ENCODE measurements at regions not wholly inside any gene's neighbourhood (a gene's known extent, or its start where the extent isn't known, plus 50 kb on each side); places are given as distances from the start of the nearest gene placed in this dataset.
A peak's percentile ranks its signal among the peaks of the same experiment; 100 is the strongest.

- no peak for TF ChIP-seq CTCF (IDR thresholded peaks at IDR 0.05; ENCODE audit: control extremely low read depth, extremely low read depth)
- Histone ChIP-seq H3K9ac (ENCODE audit: insufficient read depth in 1 of 2, low read length in 2 of 2) (no peak overlapping the region), H3K4me3 (no peak overlapping the region), H3K27ac (ENCODE audit: low read depth in 1 of 2, low read length in 1 of 2) (no peak overlapping the region), H3K4me1 (ENCODE audit: control insufficient read depth in 5 of 5, insufficient read depth in 5 of 5, low read length in 5 of 5) (no peaks in the 10 kb centered on the region), H3K36me3 (ENCODE audit: control insufficient read depth in 4 of 4, insufficient read depth in 4 of 4, low read length in 4 of 4) (no peaks in the 10 kb centered on the region), H3K9me3 (ENCODE audit: control insufficient read depth in 4 of 4, insufficient read depth in 3 of 4, low read length in 3 of 4) (peaks cover 0 to 5% (median 0%) of the 10 kb centered on the region in 4 donors), H3K27me3 (ENCODE audit: control insufficient read depth in 3 of 3, insufficient read depth in 3 of 3, low read length in 2 of 3) (no peaks in the 10 kb centered on the region)
- DNase-seq (peak in 2 of 3 donors; percentile 3 to 42), ATAC-seq (ENCODE audit: insufficient read depth, low FRiP score) (no peak)
- 64 to 71% methylated on average over 3 of the region's 3 CpGs for WGBS, 2 donors
Observed at GRCh38 chr11:21814169-21814568, 378.7 kb upstream of the ANO5 start.

- Histone ChIP-seq H3K9me3 (ENCODE audit: control insufficient read depth in 4 of 4, insufficient read depth in 3 of 4, low read length in 3 of 4) (peaks cover 0 to 5% (median 0%) of the 10 kb centered on the region in 4 donors), H3K36me3 (ENCODE audit: control insufficient read depth in 4 of 4, insufficient read depth in 4 of 4, low read length in 4 of 4) (no peaks in the 10 kb centered on the region), H3K27me3 (ENCODE audit: control insufficient read depth in 3 of 3, insufficient read depth in 3 of 3, low read length in 2 of 3) (no peaks in the 10 kb centered on the region), H3K4me3 (no peak overlapping the region), H3K4me1 (ENCODE audit: control insufficient read depth in 5 of 5, insufficient read depth in 5 of 5, low read length in 5 of 5) (no peaks in the 10 kb centered on the region), H3K27ac (ENCODE audit: low read depth in 1 of 2, low read length in 1 of 2) (no peak overlapping the region), H3K9ac (ENCODE audit: insufficient read depth in 1 of 2, low read length in 2 of 2) (no peak overlapping the region)
- ATAC-seq (ENCODE audit: insufficient read depth, low FRiP score): no peak
- WGBS, 2 donors: 81 to 83% methylated on average over 3 of the region's 3 CpGs
- TF ChIP-seq CTCF (IDR thresholded peaks at IDR 0.05; ENCODE audit: control extremely low read depth, extremely low read depth): no peak
- no peak for DNase-seq
Observed at GRCh38 chr11:21817696-21818095, 375.2 kb upstream of the ANO5 start.

- H3K9me3 ChIP-seq (ENCODE audit: control insufficient read depth in 4 of 4, insufficient read depth in 3 of 4, low read length in 3 of 4): no peaks in the 10 kb centered on the region
- ATAC-seq (ENCODE audit: insufficient read depth, low FRiP score): no peak
Observed at GRCh38 chr11:21820176-21820575, 372.7 kb upstream of the ANO5 start.

More at GRCh38 chr11:21820176-21820575, 372.7 kb upstream of the ANO5 start:
- H3K9ac ChIP-seq (ENCODE audit: insufficient read depth in 1 of 2, low read length in 2 of 2): no peak overlapping the region
- no peak for TF ChIP-seq CTCF (IDR thresholded peaks at IDR 0.05; ENCODE audit: control extremely low read depth, extremely low read depth)
- no peaks in the 10 kb centered on the region for H3K27me3 ChIP-seq (ENCODE audit: control insufficient read depth in 3 of 3, insufficient read depth in 3 of 3, low read length in 2 of 3)
- no peak for DNase-seq
- no peaks in the 10 kb centered on the region for H3K36me3 ChIP-seq (ENCODE audit: control insufficient read depth in 4 of 4, insufficient read depth in 4 of 4, low read length in 4 of 4)
- H3K27ac ChIP-seq (ENCODE audit: low read depth in 1 of 2, low read length in 1 of 2): no peak overlapping the region
- no peak overlapping the region for H3K4me3 ChIP-seq
- no peaks in the 10 kb centered on the region for H3K4me1 ChIP-seq (ENCODE audit: control insufficient read depth in 5 of 5, insufficient read depth in 5 of 5, low read length in 5 of 5)
